Coronary artery (tissue), 2 donors: ENCODE measurements at regions not wholly inside any gene's neighbourhood (a gene's known extent, or its start where the extent isn't known, plus 50 kb on each side); places are given as distances from the start of the nearest gene placed in this dataset.

ENCODE experiments used
- DNase-seq: peaks from one replicate; pipeline ENCODE4 v3.0.0-alpha.2; 2017; ENCODE audit warnings: low spot score
- H3K27ac ChIP-seq, 2 donors: fragments of 200-600 bp; sonication (generic); one replicate each; pipeline ENCODE4 v1.5.1; 2016 to 2019
- H3K4me3 ChIP-seq: fragments of 200-600 bp; sonication (generic); 2 replicates; pipeline ENCODE4 v1.5.1; 2016; ENCODE audit warnings: mild to moderate bottlenecking, moderate library complexity
- TF ChIP-seq, protein P1 (sequence below): fragments of 200-600 bp; sonication (generic); IDR thresholded peaks from one replicate; pipeline ENCODE4 v1.5.1; 2019; ENCODE audit warnings: antibody characterized with exemption

DNA sequence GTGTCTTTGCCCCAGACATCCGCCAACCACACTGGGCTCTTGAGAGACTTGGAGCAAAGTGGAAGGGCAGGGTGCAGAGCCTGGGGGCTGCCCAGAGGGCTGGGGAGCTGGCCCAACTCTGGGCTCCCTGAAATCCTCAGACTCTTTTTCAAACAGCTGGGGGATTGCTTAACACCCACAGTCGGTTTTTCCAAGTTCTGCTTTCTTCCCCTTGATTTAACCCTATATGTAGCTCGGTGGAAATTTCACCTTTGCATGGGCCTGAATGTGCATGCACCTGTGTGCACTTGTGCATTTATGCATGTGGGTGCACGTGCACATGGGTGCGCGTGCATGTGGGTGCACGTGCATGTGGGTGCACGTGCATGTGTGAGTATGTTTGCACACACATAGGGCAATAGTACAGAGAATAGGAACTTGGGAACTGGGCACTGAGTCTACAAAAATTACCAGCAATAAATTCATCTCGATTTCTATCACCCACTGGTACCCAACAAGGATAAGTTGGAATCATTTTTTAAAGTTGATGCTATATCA, 52.3 kb upstream of the RFLNA start:
- TF ChIP-seq, protein P1, sequence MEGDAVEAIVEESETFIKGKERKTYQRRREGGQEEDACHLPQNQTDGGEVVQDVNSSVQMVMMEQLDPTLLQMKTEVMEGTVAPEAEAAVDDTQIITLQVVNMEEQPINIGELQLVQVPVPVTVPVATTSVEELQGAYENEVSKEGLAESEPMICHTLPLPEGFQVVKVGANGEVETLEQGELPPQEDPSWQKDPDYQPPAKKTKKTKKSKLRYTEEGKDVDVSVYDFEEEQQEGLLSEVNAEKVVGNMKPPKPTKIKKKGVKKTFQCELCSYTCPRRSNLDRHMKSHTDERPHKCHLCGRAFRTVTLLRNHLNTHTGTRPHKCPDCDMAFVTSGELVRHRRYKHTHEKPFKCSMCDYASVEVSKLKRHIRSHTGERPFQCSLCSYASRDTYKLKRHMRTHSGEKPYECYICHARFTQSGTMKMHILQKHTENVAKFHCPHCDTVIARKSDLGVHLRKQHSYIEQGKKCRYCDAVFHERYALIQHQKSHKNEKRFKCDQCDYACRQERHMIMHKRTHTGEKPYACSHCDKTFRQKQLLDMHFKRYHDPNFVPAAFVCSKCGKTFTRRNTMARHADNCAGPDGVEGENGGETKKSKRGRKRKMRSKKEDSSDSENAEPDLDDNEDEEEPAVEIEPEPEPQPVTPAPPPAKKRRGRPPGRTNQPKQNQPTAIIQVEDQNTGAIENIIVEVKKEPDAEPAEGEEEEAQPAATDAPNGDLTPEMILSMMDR, result no peak
- no peak for DNase-seq
- Histone ChIP-seq H3K27ac (no peak overlapping the region), H3K4me3 (no peak overlapping the region)

DNA sequence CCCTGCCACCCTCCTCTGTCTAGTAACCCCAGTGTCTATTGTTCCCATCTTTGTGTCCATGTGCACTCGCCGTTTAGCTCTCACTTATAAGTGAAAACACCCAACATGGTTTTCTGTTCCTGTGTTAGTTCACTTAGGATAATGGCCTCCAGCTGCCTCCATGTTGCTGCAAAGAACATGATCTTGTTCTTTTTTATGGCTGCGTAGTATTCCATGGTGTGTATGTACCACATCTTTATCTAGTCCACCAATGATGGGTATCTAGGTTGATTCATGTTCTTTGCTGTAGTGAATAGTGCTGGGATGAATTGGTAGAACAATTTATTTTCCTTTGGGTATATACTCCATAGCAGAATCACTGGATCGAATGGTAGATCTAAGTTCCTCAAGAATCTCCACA, 51.0 kb upstream of the RFLNA start:
- Histone ChIP-seq H3K27ac (no peak overlapping the region), H3K4me3 (no peak overlapping the region)
- DNase-seq, result no peak
- TF ChIP-seq, protein P1, result no peak
